T1000 (cell line): ENCODE measurements at regions not wholly inside any gene's neighbourhood (a gene's known extent, or its start where the extent isn't known, plus 50 kb on each side); places are given as distances from the start of the nearest gene placed in this dataset.
"Not testable (repeated sequence)": the region's sequence is repeated elsewhere in the genome, so short reads cannot be mapped to it uniquely, and the experiment has no call there.

Experiments used
- DNase-seq: peaks from one replicate; lab custom pipeline; 2025; ENCODE audit warnings: mixed read lengths; lab: John Stamatoyannopoulos, UW

- no peak for DNase-seq
Observed at GRCh38 chr5:155767470-155767869, 559.5 kb upstream of the SGCD start.

GRCh38 chr5:155768332-155768731 lies 558.6 kb upstream of the SGCD start:
- no peak for DNase-seq

DNA sequence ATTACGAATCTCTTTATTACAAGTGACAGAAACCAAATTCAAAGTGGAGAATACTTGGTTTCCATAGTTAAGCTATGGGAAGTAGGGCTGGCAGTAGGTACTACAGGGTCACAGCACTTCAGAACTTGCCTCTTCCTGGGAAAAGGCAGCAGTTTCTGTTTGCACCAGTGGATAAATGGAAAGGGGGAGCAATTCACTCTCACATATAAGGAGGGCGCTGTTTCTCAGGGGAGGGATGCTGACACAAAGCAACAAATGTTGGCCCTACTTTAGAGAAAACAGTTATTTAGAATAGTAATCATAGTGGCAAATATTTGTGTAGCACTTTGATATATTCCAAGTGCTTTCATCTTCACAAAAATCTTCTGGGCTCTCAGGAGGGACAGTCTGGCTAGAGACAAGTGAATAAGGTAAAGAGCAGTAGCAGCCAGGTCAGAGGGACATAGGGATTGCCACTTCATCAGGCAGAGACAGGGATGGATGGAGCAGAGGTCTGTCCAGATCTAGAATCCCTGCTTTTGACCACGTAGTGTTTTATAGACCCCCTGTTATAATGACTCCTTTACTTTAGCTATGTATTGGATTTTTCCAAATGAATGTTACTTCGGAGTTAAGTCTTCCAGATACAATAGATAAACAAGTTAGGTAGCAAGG lies 554.8 kb upstream of the SGCD start:
- DNase-seq, result no peak

DNA sequence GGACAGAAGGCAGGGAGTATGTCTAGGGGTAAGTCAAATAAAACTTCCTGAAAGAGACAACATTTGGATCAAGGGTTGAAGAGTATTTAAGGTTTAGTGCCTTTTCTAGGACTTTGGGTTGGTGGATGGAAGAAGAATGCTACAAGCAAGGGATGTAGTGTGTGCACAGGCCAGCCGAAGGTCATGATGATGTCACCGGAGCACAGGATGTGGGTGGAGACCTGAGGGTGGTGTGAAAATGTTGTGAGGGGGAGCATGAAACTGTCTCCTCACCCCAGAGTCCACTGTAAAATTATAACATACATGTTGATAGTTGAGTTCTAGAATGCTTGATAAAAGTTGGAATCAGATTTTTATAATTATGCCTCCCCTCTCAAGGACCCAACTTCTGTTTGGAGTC lies 553.3 kb upstream of the SGCD start:
- DNase-seq, result no peak

- DNase-seq, result no peak
Observed at GRCh38 chr5:155780260-155780659, 546.7 kb upstream of the SGCD start.

DNA sequence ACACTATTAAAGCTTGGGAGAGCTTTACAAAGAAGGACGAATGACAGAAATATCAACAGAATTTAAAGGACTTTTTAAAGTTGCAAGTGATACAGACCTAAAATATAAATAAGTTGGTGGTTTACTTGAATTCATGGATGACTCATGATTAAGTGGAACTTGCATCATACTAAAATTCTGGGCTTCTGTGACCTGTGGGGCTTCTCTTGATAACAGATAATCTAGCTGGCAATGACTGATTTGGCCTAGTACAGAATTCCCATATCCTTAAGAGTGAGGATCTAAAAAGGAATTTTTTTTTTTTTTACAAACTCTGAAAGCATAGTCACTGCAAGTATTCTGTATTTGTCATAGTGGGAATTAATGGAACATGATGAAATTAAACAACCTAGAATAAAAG lies 543.7 kb upstream of the SGCD start:
- DNase-seq, result no peak

DNA sequence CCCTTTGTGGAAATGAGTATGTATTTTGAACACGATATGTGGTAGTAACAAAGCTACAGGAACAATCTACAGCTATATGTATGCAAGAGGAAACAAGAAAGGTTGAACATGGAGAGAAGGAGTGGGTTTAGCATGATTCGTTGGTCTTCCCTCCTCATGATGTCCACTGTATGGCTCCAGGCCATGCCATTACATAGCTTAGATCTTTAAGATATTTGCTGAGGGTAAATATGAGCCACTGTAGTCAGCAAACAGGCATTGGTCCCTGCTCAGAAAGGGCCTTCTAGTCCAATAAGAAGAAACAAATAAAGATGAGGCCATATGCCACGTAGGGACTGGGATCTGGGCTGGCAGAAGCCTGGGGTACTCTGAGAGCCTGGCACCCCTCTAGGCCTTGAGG lies 543.2 kb upstream of the SGCD start:
- no peak for DNase-seq

DNA sequence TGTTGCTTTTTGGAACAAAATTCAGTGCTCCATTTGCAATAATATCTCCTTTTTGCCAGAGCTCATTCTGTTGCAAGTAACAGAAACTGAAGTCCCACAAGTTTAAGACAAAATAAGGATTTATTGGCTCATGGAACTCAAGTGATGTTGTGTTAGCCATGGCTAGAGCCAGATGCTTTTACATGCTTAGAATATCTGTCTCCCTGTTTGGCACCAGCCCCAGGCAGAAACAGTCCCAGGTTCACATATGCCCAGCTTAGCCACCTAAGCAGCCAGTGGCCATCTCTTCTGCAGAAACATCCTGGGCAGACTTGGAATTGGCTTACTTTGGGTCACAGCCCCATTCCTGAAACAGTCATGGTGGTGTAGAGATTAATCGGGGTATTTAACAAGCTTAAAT lies 540.9 kb upstream of the SGCD start:
- DNase-seq, result no peak

GRCh38 chr5:155792873-155793272 lies 534.1 kb upstream of the SGCD start:
- DNase-seq, result no peak

GRCh38 chr5:155794795-155795194 lies 532.2 kb upstream of the SGCD start:
- no peak for DNase-seq

DNA sequence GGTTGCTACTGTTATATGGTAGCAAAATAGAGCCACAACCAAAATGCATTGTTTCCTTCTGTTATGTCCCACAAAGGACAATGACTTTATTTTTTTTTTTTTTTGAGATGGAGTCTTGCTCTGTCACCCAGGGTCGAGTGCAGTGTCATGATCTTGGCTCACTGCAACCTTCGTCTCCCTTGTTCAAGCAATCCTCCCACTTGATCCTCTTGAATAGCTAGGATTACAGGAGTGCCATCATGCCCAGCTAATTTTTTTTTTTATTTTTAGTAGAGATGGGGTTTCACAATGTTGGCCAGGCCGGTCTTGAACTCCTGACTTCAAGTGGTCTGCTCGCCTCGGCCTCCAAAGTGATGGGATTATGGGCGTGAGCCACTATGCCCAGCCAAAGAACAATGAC lies 527.7 kb upstream of the SGCD start:
- no peak for DNase-seq

- no peak for DNase-seq
Observed at GRCh38 chr5:155807884-155808576, 518.9 kb upstream of the SGCD start.

DNA sequence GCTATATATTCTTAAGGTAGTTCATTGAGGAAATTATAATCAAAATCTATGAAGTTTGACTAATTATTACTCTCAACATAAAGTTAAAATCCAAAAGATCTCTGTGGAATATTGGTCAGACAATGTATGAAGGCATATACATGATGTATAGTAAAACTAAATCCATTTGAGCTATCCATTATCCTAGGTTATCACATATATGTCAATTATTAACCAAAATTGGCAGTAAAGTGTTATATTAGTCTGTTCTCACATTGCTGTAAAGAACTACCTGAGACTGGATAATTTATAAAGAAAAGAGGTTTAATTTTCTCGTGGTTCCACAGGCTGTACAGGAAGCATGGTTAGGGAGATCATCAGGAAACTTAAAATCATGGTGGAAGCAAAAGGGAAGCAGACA lies 511.7 kb upstream of the SGCD start:
- no peak for DNase-seq

DNA sequence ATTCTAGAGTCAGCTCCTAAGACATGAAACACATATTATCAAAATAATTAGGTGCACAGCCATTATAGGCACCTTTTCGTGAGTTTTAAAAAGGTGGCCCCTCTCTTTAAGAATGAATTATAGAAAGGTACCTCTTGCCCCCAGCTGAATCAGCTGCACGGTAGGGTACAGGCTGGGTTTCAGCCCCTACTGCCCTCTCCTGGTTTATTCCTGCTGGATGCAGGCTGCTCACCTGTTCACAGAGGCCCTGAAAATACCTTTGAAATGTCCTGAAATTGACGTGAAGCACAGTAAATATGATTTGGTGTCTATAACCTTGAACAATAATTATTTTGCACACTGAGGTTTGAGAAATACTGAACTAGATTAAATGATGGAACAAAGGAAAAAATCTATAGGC lies 504.8 kb upstream of the SGCD start:
- no peak for DNase-seq

DNA sequence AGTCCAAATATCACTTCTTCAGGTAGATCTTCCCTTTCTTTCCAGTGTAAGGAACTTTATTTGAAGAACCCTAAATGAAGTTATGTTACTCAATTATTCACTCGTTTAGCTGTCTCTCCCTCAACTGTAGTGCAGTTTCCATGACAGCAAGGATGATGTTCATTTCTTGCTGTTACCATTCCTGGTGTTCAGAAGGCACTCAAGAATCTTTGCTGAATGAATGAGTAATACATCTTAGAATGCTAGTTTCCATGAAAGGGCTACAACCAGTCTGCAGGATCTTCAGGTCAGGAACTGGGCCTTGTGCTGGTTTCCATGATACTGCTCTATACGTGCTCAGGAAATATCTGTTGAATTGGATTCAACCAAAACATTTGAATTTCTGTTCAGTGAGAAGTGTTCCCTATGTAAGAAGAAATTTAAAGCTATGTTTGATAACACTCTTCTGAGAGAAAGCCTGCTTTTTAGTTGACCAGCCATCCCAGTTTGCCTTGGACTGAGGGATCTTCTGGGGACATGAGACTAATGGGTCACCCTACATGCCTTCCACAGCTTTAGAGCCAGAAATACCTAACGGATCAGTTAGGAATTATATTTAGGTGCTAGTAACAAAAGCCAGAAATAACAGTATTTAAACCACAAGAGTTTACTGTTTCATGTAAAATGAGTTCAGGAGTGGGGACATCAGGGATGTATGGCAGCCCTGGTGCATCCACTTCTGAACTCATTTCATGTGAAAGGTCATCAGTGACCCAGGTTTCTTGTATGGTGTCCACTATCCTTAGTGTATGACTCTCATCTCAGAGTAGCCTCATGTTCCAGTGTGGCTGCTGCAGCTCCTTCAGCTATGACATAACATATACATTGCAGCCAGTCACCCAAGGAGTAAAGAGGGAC lies 500.1 kb upstream of the SGCD start:
- no peak for DNase-seq

DNA sequence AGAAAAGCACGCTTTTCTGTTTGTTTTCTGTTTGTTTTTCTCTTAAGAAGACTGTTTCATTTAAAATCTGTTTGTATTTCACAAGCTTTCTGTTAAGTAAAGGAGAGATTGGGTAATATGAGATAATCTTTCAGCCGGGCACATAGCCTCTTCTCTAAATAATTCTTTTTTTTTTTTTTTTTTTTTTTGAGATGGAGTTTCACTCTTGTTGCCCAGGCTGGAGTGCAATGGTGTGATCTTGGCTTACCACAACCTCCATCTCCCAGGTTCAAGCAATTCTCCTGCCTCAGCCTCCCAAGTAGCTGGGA lies 499.5 kb upstream of the SGCD start:
- DNase-seq, result not testable (repeated sequence)

DNA sequence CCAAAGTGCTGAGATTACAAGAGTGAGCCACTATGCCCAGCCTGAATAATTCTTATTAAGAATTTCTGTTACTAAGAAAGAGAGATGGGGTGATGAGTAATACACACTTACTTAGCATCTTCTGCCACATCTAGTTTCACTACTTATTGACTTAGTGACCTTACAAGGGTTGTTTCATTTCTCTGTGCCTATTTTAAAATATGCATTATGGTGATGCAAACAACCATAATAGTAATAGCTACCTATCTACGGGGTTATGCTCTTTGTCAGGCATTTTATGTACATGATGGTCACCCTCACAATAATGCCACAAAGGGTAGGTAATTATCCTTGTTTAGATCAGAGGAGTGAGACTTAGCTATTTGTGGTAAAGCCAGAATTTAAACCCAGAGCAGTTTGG lies 499.0 kb upstream of the SGCD start:
- no peak for DNase-seq

- DNase-seq, result no peak
Observed at GRCh38 chr5:155831491-155831890, 495.5 kb upstream of the SGCD start.

- DNase-seq, result no peak
Observed at GRCh38 chr5:155833287-155833686, 493.7 kb upstream of the SGCD start.

DNA sequence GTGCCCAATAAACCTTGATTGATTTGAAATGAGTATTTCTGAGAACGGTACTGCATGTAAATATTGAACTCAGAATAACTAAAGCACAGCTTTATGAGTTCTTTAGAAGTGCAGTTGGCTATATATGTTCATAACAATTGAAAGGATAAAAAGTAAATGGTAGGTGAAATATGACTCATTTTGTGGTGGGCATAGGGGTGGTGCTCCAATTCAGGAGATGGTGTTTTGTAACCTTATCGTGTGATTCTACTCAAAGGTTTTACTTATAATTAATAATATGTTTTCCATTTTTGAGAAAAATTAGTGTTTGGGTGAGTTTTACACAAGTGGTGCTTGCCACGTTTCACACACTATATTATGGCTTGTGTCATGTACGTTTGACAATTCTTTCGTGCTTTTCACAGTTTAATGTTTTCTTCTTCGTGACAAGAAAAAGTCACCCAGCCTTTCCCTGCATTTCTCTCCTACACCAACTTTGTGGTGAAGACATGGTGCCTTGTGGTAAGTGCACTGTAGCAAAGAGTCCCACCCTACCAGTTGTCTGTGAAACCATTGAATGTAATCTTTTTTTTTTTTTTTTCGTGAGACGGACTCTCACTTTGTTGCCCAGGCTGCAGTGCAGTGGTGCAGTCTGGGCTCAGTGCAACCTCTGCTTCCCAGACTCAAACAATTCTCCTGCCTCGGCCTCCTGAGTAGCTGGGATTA lies 492.5 kb upstream of the SGCD start:
- no peak for DNase-seq

DNA sequence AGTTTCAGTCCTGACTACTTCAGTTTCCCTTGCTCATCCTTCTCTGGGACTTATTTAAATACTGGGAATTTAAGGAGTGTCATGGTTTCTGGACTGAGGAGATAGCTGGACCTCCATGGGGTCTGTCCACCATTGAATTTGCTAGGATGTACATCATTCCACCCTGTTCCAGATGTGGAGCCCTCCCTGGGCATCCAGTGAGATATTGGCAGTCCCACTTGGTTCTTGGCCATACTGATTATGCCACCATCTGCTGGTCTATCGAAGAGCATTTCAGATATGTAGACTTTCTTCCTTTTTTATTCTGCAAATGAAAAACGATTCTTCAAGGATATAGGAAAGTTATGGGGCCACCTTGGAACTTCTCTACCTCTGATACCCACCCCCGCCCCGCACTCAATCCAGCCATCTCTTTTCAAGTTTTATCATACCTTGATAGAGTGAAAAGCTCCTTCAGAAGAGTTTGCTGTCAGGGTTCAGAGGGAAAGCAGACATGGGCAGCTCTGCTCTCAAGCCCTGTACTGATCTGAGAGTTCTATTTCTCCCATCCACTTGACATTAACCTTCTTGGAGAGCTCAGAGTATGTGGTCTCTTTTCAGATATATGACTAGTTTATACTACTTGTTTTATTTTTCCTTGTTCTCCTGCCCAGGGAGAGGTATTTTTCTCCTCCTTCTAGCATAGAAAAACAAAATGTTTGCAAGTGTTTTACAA lies 490.7 kb upstream of the SGCD start:
- no peak for DNase-seq

- no peak for DNase-seq
Observed at GRCh38 chr5:155838394-155838793, 488.6 kb upstream of the SGCD start.
